ENCODE measurements at regions not wholly inside any gene's neighbourhood (a gene's known extent, or its start where the extent isn't known, plus 50 kb on each side); places are given as distances from the start of the nearest gene placed in this dataset.

- H3K79me2 ChIP-seq (ENCODE audit: control insufficient read depth, insufficient read depth, low read length), result no peaks in the 10 kb centered on the region
- no peak overlapping the region for H3K27ac ChIP-seq (ENCODE audit: extremely low read depth, low read depth, low read length)
- POLR2A ChIA-PET, result no interaction called here
- H3K4me1 ChIP-seq (replicated peaks in 1 of 2; ENCODE audit: control insufficient read depth in 2 of 2, insufficient read depth in 2 of 2, low read length in 2 of 2), result no peaks in the 10 kb centered on the region
- TF ChIP-seq KLF13 (tag; IDR thresholded peaks at IDR 0.05; ENCODE audit: borderline replicate concordance, low read depth) (no peak), OTX1 (CRISPR knock-in tag; IDR thresholded peaks at IDR 0.05) (no peak)
- no TSS peak for BruUV-seq (replicated peaks)
- no peak overlapping the region for H3K4me2 ChIP-seq (ENCODE audit: insufficient read depth, low read length)
- H3K9ac ChIP-seq (ENCODE audit: insufficient read depth in 1 of 2, low read depth in 2 of 2, low read length in 2 of 2), result no peak overlapping the region
- no peaks in the 10 kb centered on the region for H3K9me1 ChIP-seq (ENCODE audit: control insufficient read depth, insufficient read depth, low read length)
- WGBS (ENCODE audit: insufficient coverage, low coverage, missing lambda C conversion rate), result 0% methylated on average over 2 of the region's 2 CpGs
- H3K4me3 ChIP-seq, result no peak overlapping the region
- FAIRE-seq, result no peak
- no peaks in the 10 kb centered on the region for H3K27me3 ChIP-seq (ENCODE audit: control insufficient read depth in 2 of 2, insufficient read depth in 2 of 2, low read length in 2 of 2)
- no peak for DNase-seq (ENCODE audit: extremely low read depth in 1 of 4, low spot score in 3 of 4)
- no peak overlapping the region for H2AFZ ChIP-seq (ENCODE audit: low read depth, low read length)
- H3K9me3 ChIP-seq (replicated peaks; ENCODE audit: control insufficient read depth, insufficient read depth, low read depth, low read length), result no peaks in the 10 kb centered on the region
- ATAC-seq, result no peak
- CTCF ChIA-PET (ENCODE audit: low intra/inter-chr PET ratio), result no interaction called here
- no peaks in the 10 kb centered on the region for H4K20me1 ChIP-seq (replicated peaks; ENCODE audit: control insufficient read depth, insufficient read depth, low read length)
- H3K36me3 ChIP-seq (ENCODE audit: control insufficient read depth, insufficient read depth, low read length), result no peaks in the 10 kb centered on the region
- in situ Hi-C loops (cut with MboI) (no loop called here), intact Hi-C loops (cut with micrococcal nuclease) (no loop called here)
These were observed 270.6 kb upstream of the GALNTL6 start for GRCh38 chr4:171542640-171543039.

- Histone ChIP-seq H3K4me2 (ENCODE audit: insufficient read depth, low read length) (no peak overlapping the region), H3K9ac (ENCODE audit: insufficient read depth in 1 of 2, low read depth in 2 of 2, low read length in 2 of 2) (no peak overlapping the region), H3K9me1 (ENCODE audit: control insufficient read depth, insufficient read depth, low read length) (no peaks in the 10 kb centered on the region), H3K9me3 (replicated peaks; ENCODE audit: control insufficient read depth, insufficient read depth, low read depth, low read length) (0 out of 2 replicates have a peak, but pooled peaks cover 1% of the 10 kb centered on the region), H3K4me3 (no peak overlapping the region), H3K4me1 (replicated peaks in 1 of 2; ENCODE audit: control insufficient read depth in 2 of 2, insufficient read depth in 2 of 2, low read length in 2 of 2) (no peaks in the 10 kb centered on the region), H3K27ac (ENCODE audit: extremely low read depth, low read depth, low read length) (no peak overlapping the region), H2AFZ (ENCODE audit: low read depth, low read length) (no peak overlapping the region), H3K79me2 (ENCODE audit: control insufficient read depth, insufficient read depth, low read length) (no peaks in the 10 kb centered on the region), H4K20me1 (replicated peaks; ENCODE audit: control insufficient read depth, insufficient read depth, low read length) (no peaks in the 10 kb centered on the region), H3K27me3 (ENCODE audit: control insufficient read depth in 2 of 2, insufficient read depth in 2 of 2, low read length in 2 of 2) (no peaks in the 10 kb centered on the region), H3K36me3 (ENCODE audit: control insufficient read depth, insufficient read depth, low read length) (no peaks in the 10 kb centered on the region)
- in situ Hi-C loops (cut with MboI), result no loop called here
- ChIA-PET CTCF (ENCODE audit: low intra/inter-chr PET ratio) (no interaction called here), POLR2A (no interaction called here)
- DNase-seq (ENCODE audit: extremely low read depth in 1 of 4, low spot score in 3 of 4) (no peak), FAIRE-seq (no peak), ATAC-seq (no peak)
- WGBS (ENCODE audit: insufficient coverage, low coverage, missing lambda C conversion rate), result 0% methylated on average over 1 of the region's 1 CpG
- 0 out of 2 replicates have a peak, but pooled peaks have one; percentile 15 for TF ChIP-seq CEBPB (tag; IDR thresholded peaks at IDR 0.05)
- no peak for TF ChIP-seq ZNF3 (CRISPR knock-in tag; IDR thresholded peaks at IDR 0.05)
- no peak for TF ChIP-seq HDAC1 (IDR thresholded peaks at IDR 0.05)
- TF ChIP-seq RBM22 (IDR thresholded peaks at IDR 0.05; ENCODE audit: low read depth, low read length, poor library complexity, severe bottlenecking), result no peak
- no peak for TF ChIP-seq ZNF785 (CRISPR knock-in tag; IDR thresholded peaks at IDR 0.05)
- no peak for TF ChIP-seq RBM25 (IDR thresholded peaks at IDR 0.05; ENCODE audit: low read depth, low read length, severe bottlenecking)
- TF ChIP-seq FOSL1 (tag; conservative IDR thresholded peaks at IDR 0.05), result no peak
- BruUV-seq (replicated peaks), result no TSS peak
- intact Hi-C loops (cut with micrococcal nuclease), result no loop called here
These were observed 274.6 kb upstream of the GALNTL6 start for GRCh38 chr4:171538601-171539100.

Measured in K562 (cell line).